LNCaP clone FGC (cell line): ENCODE measurements at regions not wholly inside any gene's neighbourhood (a gene's known extent, or its start where the extent isn't known, plus 50 kb on each side); places are given as distances from the start of the nearest gene placed in this dataset.

ENCODE experiments used
- DNase-seq: peaks from one replicate; pipeline ENCODE4 v3.0.0-alpha.2; 2011; ENCODE audit warnings: low read depth
- H3K4me3 ChIP-seq: 2 replicates; pipeline ENCODE4 v1.5.1; 2011; ENCODE audit warnings: mild to moderate bottlenecking, low read depth, low read length, control low read depth
- CTCF ChIP-seq: IDR thresholded peaks from 2 replicates; pipeline ENCODE4 v1.5.1; 2012; ENCODE audit warnings: mild to moderate bottlenecking; ENCODE audit not compliant: control insufficient read depth, insufficient read depth; ENCODE audit errors: extremely low read depth

- H3K4me3 ChIP-seq: no peak overlapping the region
- no peak for DNase-seq
- no peak for TF ChIP-seq CTCF
Measured at GRCh38 chr9:7968687-7969086, 169.1 kb upstream of the DMAC1 start.

GRCh38 chr9:7967851-7968250, 168.3 kb upstream of the DMAC1 start:
- H3K4me3 ChIP-seq: no peak overlapping the region
- peak; percentile 14 for DNase-seq
- TF ChIP-seq CTCF: no peak

- no peak for DNase-seq
- H3K4me3 ChIP-seq: no peak overlapping the region
- TF ChIP-seq CTCF: no peak
Measured at GRCh38 chr9:7967093-7967827, 167.7 kb upstream of the DMAC1 start.

GRCh38 chr9:7965063-7965462, 165.5 kb upstream of the DMAC1 start:
- TF ChIP-seq CTCF: no peak
- no peak for DNase-seq
- H3K4me3 ChIP-seq: no peak overlapping the region

- H3K4me3 ChIP-seq: no peak overlapping the region
- no peak for TF ChIP-seq CTCF
- DNase-seq: no peak
Measured at GRCh38 chr9:7963026-7963425, 163.4 kb upstream of the DMAC1 start.

GRCh38 chr9:7961076-7961475, 161.5 kb upstream of the DMAC1 start:
- DNase-seq: no peak
- no peak overlapping the region for H3K4me3 ChIP-seq
- no peak for TF ChIP-seq CTCF

GRCh38 chr9:7960320-7961050, 160.9 kb upstream of the DMAC1 start:
- H3K4me3 ChIP-seq: no peak overlapping the region
- TF ChIP-seq CTCF: no peak
- DNase-seq: no peak
